Neural cell (in vitro differentiated cells): ENCODE measurements at regions not wholly inside any gene's neighbourhood (a gene's known extent, or its start where the extent isn't known, plus 50 kb on each side); places are given as distances from the start of the nearest gene placed in this dataset.

ENCODE experiments used
- CTCF ChIP-seq: fragments of 450-650 bp; IDR thresholded peaks from 2 replicates; pipeline ENCODE4 v1.5.1; 2014; ENCODE audit warnings: antibody characterized with exemption, mild to moderate bottlenecking, moderate library complexity; ENCODE audit not compliant: poor library complexity, severe bottlenecking
- EP300 ChIP-seq: fragments of 450-650 bp; conservative IDR thresholded peaks from 2 replicates; pipeline ENCODE4 v1.6.1; 2014; ENCODE audit warnings: antibody characterized with exemption, mild to moderate bottlenecking, moderate library complexity; ENCODE audit not compliant: poor library complexity, severe bottlenecking
- EZH2 ChIP-seq: fragments of 200-600, 300-800 bp; shearing (Covaris generic), sonication (generic); IDR thresholded peaks from 2 replicates; pipeline ENCODE4 v1.6.1; 2014; ENCODE audit warnings: antibody characterized with exemption, low read length, borderline replicate concordance, mild to moderate bottlenecking; ENCODE audit not compliant: insufficient read depth, poor library complexity, severe bottlenecking
- MXI1 ChIP-seq: fragments of 450-650 bp; conservative IDR thresholded peaks from 2 replicates; pipeline ENCODE4 v1.6.1; 2014; ENCODE audit warnings: antibody characterized with exemption, mild to moderate bottlenecking; ENCODE audit not compliant: poor library complexity, severe bottlenecking
- POLR2AphosphoS5 ChIP-seq: IDR thresholded peaks from 2 replicates; pipeline ENCODE4 v1.6.1; 2012
- RAD21 ChIP-seq: fragments of 450-650 bp; conservative IDR thresholded peaks from 2 replicates; pipeline ENCODE4 v1.6.1; 2014; ENCODE audit warnings: antibody characterized with exemption, mild to moderate bottlenecking, moderate library complexity
- SMC3 ChIP-seq: fragments of 450-650 bp; conservative IDR thresholded peaks from 2 replicates; pipeline ENCODE4 v1.6.1; 2014; ENCODE audit warnings: antibody characterized with exemption, mild to moderate bottlenecking, moderate library complexity; ENCODE audit not compliant: poor library complexity
- TAF1 ChIP-seq: IDR thresholded peaks from 2 replicates; pipeline ENCODE4 v1.6.1; 2012; ENCODE audit warnings: low read depth

DNA sequence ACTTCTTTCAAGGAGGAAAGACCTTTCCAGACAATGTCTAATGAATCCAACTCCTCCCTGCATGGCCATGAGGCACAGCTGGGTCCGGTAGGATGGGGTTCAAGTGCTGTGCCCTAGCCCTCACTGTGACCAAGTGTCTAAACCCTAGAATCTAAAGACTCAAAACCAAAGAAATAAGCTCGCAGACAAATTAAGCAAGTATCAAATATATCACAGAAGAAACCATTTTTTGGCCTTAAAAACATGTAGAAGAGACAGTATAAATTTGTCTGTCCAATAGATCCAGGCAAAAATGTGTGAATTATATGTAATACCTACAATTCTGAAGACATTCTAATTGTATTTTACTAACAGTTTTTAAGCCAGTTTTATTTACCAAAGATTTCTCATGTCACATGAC, 56.4 kb upstream of the WDR17 start:
- TF ChIP-seq POLR2AphosphoS5 (no peak), CTCF (no peak), RAD21 (no peak), MXI1 (no peak), EZH2 (no peak), EP300 (no peak), TAF1 (no peak), SMC3 (no peak)
